GM12874 (cell line): ENCODE measurements at regions not wholly inside any gene's neighbourhood (a gene's known extent, or its start where the extent isn't known, plus 50 kb on each side); places are given as distances from the start of the nearest gene placed in this dataset.

Experiments used
- CTCF ChIP-seq: IDR thresholded peaks from 2 replicates; pipeline ENCODE4 v1.5.1; 2011; ENCODE audit warnings: low read depth, mild to moderate bottlenecking, control low read depth, low read length, moderate library complexity; ENCODE audit not compliant: insufficient read depth

GRCh38 chr22:49057910-49058309, 769.8 kb downstream of the BRD1 start:
- no peak for TF ChIP-seq CTCF

DNA sequence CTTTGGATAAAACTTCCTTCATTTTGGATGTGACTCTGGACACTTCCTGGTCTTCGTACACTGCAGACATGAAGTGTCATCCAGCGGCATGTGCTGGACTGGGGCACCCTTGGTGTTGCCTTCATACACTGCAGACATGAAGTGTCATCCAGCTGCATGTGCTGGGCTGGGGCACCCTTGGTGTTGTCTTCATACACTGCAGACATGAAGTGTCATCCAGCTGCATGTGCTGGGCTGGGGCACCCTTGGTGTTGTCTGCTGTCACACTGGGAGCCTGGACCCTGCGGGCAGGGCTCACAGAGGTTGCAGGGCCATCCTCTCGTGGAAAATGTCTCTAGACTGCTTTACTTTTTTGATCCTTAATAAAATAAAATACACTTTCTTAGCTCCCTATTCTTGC, 771.4 kb downstream of the BRD1 start:
- no peak for TF ChIP-seq CTCF

- TF ChIP-seq CTCF = no peak
Observed at GRCh38 chr22:49055406-49055805, 772.3 kb downstream of the BRD1 start.

DNA sequence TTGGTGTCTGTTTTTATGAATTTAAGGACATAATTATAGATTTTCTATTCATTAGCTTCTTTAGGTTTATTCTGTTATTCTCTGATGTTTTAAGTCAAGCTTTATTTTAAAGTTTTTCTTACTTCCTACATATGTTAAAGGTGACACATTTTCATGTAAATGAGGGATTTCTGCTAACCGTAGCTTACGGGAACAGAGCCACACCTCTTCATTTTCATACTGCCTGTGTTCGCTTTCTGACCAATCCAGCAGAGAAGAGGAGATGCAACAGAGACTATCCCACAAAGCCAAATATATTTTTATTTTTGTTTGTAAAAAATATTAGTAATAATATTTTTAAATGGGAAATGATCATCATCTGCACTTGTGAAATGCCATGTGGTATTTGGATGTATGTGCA, 774.1 kb downstream of the BRD1 start:
- TF ChIP-seq CTCF = no peak

DNA sequence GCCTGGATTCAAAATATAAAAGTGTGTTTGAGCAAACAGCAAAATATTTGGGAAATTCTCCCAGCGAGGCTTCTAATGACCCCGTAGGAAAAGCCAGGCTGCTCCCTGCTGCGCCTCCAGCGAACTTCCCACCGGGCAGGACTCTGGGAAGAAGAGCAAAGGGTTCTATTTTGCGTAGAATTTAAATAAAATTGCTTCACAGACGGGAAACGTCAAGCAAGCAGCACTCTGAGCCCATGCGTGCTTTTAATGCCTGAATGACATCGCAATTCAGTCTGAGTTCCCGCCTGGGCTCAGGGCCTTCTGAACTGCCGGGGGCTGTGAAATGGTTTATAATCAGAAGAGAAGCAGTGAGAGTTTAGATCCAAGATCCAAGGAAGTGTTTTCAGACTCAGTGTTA, 775.1 kb downstream of the BRD1 start:
- no peak for TF ChIP-seq CTCF

DNA sequence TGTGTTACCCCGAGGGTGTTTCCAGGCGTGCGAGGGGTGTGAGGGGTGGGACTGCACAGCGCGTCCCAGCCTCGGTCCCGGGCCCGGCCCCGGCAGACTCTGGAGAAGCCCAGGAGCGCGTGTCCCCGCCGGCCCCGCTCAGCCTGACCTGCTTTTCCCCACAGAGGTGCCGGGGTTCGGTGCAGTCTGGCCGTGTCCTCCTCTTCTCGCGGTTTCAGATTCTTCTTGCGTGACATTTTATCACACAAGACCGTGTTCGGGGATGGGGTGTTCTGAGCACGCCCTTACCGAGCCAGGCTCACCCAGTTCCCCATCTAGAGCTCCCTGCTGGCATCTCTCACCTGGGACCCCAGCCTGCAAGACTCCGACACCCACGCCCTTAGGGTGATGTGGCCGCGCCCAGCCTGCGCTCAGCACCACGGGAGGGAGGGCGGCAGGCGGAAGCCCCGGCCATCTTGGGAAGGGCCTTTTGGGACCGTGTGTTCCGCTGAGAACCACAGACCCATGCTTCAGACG, 775.6 kb downstream of the BRD1 start:
- TF ChIP-seq CTCF = no peak

DNA sequence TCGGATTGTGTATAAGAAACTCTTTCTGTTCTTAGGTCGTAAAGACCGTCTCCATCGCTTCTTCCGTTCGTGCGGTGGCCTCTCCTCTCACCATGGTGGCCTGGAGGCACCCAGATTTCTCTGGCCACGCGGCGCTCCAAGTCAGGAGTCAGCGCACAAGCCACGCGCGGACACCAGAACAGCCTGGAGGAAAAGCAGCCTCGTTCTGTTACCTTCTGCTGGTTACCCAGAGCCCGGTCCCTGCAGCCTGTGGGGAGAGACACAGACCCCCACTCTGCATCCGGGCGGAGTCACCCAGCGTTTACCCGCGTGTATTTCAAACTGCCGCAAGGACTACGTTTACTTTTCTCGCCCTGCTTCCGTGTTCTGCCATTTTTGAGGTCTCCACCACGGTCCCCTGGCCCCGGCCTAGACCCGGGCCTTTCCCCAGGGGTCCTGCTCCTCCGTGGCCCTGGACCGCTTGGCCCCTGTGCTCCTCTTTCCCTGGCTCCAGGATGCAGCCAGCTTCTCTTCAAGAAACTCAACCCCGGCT, 776.1 kb downstream of the BRD1 start:
- no peak for TF ChIP-seq CTCF
